Neutrophil (primary cell): ENCODE measurements at regions not wholly inside any gene's neighbourhood (a gene's known extent, or its start where the extent isn't known, plus 50 kb on each side); places are given as distances from the start of the nearest gene placed in this dataset.

Experiments
- H3K27ac ChIP-seq: fragments of 200-600 bp; sonication (generic); 2 replicates; pipeline ENCODE4 v1.5.1; 2016; ENCODE audit warnings: mild to moderate bottlenecking, moderate library complexity
- H3K27me3 ChIP-seq: fragments of 200-600 bp; sonication (generic); 2 replicates; pipeline ENCODE4 v1.6.0; 2016; ENCODE audit warnings: mild to moderate bottlenecking
- H3K36me3 ChIP-seq: fragments of 200-600 bp; sonication (generic); 2 replicates; pipeline ENCODE4 v1.5.1; 2017
- H3K4me1 ChIP-seq, 2 experiments: fragments of 200-600 bp in 1 of 2; sonication (generic) in 1 of 2; 1 replicate in 1 of 2; 2 replicates in 1 of 2; pipeline versions ENCODE4 v1.5.1 to v1.6.1; 2013 to 2016; ENCODE audit warnings: low read depth in 1 of 2, low read length in 1 of 2, mild to moderate bottlenecking in 1 of 2, moderate library complexity in 1 of 2; ENCODE audit not compliant: control insufficient read depth in 1 of 2, insufficient read depth in 1 of 2
- H3K4me3 ChIP-seq, 2 experiments: fragments of 200-600 bp in 1 of 2; sonication (generic) in 1 of 2; 1 replicate in 1 of 2; 2 replicates in 1 of 2; pipeline ENCODE4 v1.5.1; 2013 to 2016; ENCODE audit warnings: low read depth in 1 of 2, low read length in 1 of 2, mild to moderate bottlenecking in 1 of 2, moderate library complexity in 1 of 2
- H3K9me3 ChIP-seq: fragments of 200-600 bp; sonication (generic); 2 replicates; pipeline ENCODE4 v1.5.1; 2016
- CTCF ChIP-seq: fragments of 200-600 bp; sonication (generic); IDR thresholded peaks from 2 replicates; pipeline ENCODE4 v1.5.1; 2016; ENCODE audit warnings: antibody characterized with exemption

- Histone ChIP-seq H3K27ac (no peak overlapping the region), H3K4me3 (no peak overlapping the region), H3K36me3 (no peaks in the 10 kb centered on the region), H3K9me3 (no peaks in the 10 kb centered on the region), H3K27me3 (peaks cover 44% of the 10 kb centered on the region), H3K4me1 (no peaks in the 10 kb centered on the region)
- TF ChIP-seq CTCF: no peak
Observed at GRCh38 chr10:29140991-29141390, 147.9 kb upstream of the LYZL1 start.

GRCh38 chr10:29141761-29142160 lies 147.1 kb upstream of the LYZL1 start:
- Histone ChIP-seq H3K27me3 (peaks cover 50% of the 10 kb centered on the region), H3K9me3 (no peaks in the 10 kb centered on the region), H3K4me1 (no peaks in the 10 kb centered on the region), H3K27ac (no peak overlapping the region), H3K36me3 (no peaks in the 10 kb centered on the region), H3K4me3 (no peak overlapping the region)
- no peak for TF ChIP-seq CTCF

GRCh38 chr10:29142516-29143314 lies 146.2 kb upstream of the LYZL1 start:
- Histone ChIP-seq H3K27ac (no peak overlapping the region), H3K36me3 (no peaks in the 10 kb centered on the region), H3K4me3 (no peak overlapping the region), H3K4me1 (no peaks in the 10 kb centered on the region), H3K9me3 (no peaks in the 10 kb centered on the region), H3K27me3 (peaks cover 51% of the 10 kb centered on the region)
- no peak for TF ChIP-seq CTCF

GRCh38 chr10:29144126-29144525 lies 144.7 kb upstream of the LYZL1 start:
- no peaks in the 10 kb centered on the region for H3K4me1 ChIP-seq
- H3K36me3 ChIP-seq: no peaks in the 10 kb centered on the region
- no peaks in the 10 kb centered on the region for H3K9me3 ChIP-seq
- H3K27me3 ChIP-seq: peaks cover 59% of the 10 kb centered on the region
- H3K27ac ChIP-seq: no peak overlapping the region
- no peak overlapping the region for H3K4me3 ChIP-seq
- no peak for TF ChIP-seq CTCF

GRCh38 chr10:29146311-29147100 lies 142.4 kb upstream of the LYZL1 start:
- Histone ChIP-seq H3K27ac (no peak overlapping the region), H3K36me3 (no peaks in the 10 kb centered on the region), H3K4me3 (no peak overlapping the region), H3K4me1 (no peaks in the 10 kb centered on the region), H3K27me3 (peaks cover 56% of the 10 kb centered on the region), H3K9me3 (no peaks in the 10 kb centered on the region)
- no peak for TF ChIP-seq CTCF
